ENCODE measurements at regions not wholly inside any gene's neighbourhood (a gene's known extent, or its start where the extent isn't known, plus 50 kb on each side); places are given as distances from the start of the nearest gene placed in this dataset.

- TF ChIP-seq, protein P1, sequence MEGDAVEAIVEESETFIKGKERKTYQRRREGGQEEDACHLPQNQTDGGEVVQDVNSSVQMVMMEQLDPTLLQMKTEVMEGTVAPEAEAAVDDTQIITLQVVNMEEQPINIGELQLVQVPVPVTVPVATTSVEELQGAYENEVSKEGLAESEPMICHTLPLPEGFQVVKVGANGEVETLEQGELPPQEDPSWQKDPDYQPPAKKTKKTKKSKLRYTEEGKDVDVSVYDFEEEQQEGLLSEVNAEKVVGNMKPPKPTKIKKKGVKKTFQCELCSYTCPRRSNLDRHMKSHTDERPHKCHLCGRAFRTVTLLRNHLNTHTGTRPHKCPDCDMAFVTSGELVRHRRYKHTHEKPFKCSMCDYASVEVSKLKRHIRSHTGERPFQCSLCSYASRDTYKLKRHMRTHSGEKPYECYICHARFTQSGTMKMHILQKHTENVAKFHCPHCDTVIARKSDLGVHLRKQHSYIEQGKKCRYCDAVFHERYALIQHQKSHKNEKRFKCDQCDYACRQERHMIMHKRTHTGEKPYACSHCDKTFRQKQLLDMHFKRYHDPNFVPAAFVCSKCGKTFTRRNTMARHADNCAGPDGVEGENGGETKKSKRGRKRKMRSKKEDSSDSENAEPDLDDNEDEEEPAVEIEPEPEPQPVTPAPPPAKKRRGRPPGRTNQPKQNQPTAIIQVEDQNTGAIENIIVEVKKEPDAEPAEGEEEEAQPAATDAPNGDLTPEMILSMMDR (IDR thresholded peaks at IDR 0.05; ENCODE audit: extremely low read depth in 1 of 2, insufficient read depth in 1 of 2, low read depth in 1 of 2, low read length in 2 of 2) = no peak
- TF ChIP-seq POLR2A (IDR thresholded peaks at IDR 0.05; ENCODE audit: low read depth, low read length) (no peak), POLR2AphosphoS5 (IDR thresholded peaks at IDR 0.05; ENCODE audit: insufficient read depth, low read depth, low read length) (no peak), EZH2 (IDR thresholded peaks at IDR 0.05; ENCODE audit: borderline replicate concordance, low read depth, low read length, severe bottlenecking) (no peak), MYC (IDR thresholded peaks at IDR 0.05; ENCODE audit: low read depth, low read length) (no peak), JUN (IDR thresholded peaks at IDR 0.05; ENCODE audit: borderline replicate concordance, insufficient read depth, insufficient read length, low read depth) (no peak), GATA2 (IDR thresholded peaks at IDR 0.05; ENCODE audit: insufficient read depth, insufficient read length, low read depth, low read length) (no peak)
- TF ChIP-seq, protein P2, sequence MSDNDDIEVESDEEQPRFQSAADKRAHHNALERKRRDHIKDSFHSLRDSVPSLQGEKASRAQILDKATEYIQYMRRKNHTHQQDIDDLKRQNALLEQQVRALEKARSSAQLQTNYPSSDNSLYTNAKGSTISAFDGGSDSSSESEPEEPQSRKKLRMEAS (IDR thresholded peaks at IDR 0.05; ENCODE audit: insufficient read depth, insufficient read length) = no peak
These were observed 405.4 kb downstream of the CDH2 start for GRCh38 chr18:27771571-27771970.
